Mucosa of descending colon (tissue), 3 donors: ENCODE measurements at regions not wholly inside any gene's neighbourhood (a gene's known extent, or its start where the extent isn't known, plus 50 kb on each side); places are given as distances from the start of the nearest gene placed in this dataset.

Experiments
- ATAC-seq: fragments of 200-7000 bp; cut with Tn5 transposase; one replicate; pipeline ENCODE4 v1.9.1; 2020; ENCODE audit warnings: mild to moderate bottlenecking, moderate library complexity
- DNase-seq, 3 donors: peaks; one replicate each; pipeline ENCODE4 v3.0.0-alpha.2; 2020
- H3K36me3 ChIP-seq: fragments of 200-600 bp; one replicate; pipeline ENCODE4 v1.8.0; 2021; ENCODE audit warnings: low read depth, mild to moderate bottlenecking
- H3K4me1 ChIP-seq: fragments of 200-600 bp; one replicate; pipeline ENCODE4 v1.8.0; 2021; ENCODE audit warnings: low read depth, mild to moderate bottlenecking
- H3K4me3 ChIP-seq: fragments of 200-600 bp; one replicate; pipeline ENCODE4 v1.8.0; 2021; ENCODE audit warnings: mild to moderate bottlenecking
- H3K9me3 ChIP-seq: fragments of 200-600 bp; one replicate; pipeline ENCODE4 v1.8.0; 2021; ENCODE audit warnings: mild to moderate bottlenecking
- intact Hi-C, 2 donors: fragments of 100-400 bp; cut with DNase I in 1 of 2; cut with micrococcal nuclease in 1 of 2; formaldehyde crosslinking; loops; one replicate each; pipeline versions ENCODE4 v1.11.0 to v1.11.1; 2022; cut with DNase I, micrococcal nuclease
- TF ChIP-seq, protein P1 (sequence below): fragments of 200-600 bp; IDR thresholded peaks from one replicate; pipeline ENCODE4 v1.8.0; 2022; ENCODE audit warnings: antibody characterized with exemption, mild to moderate bottlenecking
- donor health status: DM: no; HTN: no; CAD: no; lungs with moderate emphysema.
- donor health status: DM: no; HTN: no; CAD: no.
- donor health status: DM: no; HTN: yes; CAD: no.

DNA sequence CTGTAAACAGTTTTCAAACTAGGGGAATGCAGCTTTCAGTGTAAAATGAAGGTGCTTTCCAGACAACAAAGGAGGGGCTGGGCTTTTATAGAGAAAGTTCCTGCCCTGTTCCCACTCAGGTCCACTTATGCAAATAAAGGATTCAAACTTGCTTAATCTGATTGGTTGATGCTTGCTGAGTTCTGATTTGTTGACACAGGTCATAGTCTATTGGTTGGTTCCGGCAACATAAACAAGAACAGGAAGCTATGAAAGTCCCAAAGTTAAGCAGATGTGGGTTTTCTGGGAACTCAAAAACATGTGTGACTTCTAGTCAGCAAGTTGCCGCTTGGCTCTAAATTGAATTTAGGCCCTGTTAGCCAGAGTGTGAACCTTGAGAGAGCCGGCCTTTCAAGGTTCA lies 194.2 kb upstream of the SVIL start:
- Histone ChIP-seq H3K4me1 (no peaks in the 10 kb centered on the region), H3K9me3 (no peaks in the 10 kb centered on the region), H3K36me3 (no peaks in the 10 kb centered on the region), H3K4me3 (no peak overlapping the region)
- TF ChIP-seq, protein P1, sequence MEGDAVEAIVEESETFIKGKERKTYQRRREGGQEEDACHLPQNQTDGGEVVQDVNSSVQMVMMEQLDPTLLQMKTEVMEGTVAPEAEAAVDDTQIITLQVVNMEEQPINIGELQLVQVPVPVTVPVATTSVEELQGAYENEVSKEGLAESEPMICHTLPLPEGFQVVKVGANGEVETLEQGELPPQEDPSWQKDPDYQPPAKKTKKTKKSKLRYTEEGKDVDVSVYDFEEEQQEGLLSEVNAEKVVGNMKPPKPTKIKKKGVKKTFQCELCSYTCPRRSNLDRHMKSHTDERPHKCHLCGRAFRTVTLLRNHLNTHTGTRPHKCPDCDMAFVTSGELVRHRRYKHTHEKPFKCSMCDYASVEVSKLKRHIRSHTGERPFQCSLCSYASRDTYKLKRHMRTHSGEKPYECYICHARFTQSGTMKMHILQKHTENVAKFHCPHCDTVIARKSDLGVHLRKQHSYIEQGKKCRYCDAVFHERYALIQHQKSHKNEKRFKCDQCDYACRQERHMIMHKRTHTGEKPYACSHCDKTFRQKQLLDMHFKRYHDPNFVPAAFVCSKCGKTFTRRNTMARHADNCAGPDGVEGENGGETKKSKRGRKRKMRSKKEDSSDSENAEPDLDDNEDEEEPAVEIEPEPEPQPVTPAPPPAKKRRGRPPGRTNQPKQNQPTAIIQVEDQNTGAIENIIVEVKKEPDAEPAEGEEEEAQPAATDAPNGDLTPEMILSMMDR, result no peak
- DNase-seq (no peak), ATAC-seq (no peak)
- intact Hi-C loops, result no loop called here

DNA sequence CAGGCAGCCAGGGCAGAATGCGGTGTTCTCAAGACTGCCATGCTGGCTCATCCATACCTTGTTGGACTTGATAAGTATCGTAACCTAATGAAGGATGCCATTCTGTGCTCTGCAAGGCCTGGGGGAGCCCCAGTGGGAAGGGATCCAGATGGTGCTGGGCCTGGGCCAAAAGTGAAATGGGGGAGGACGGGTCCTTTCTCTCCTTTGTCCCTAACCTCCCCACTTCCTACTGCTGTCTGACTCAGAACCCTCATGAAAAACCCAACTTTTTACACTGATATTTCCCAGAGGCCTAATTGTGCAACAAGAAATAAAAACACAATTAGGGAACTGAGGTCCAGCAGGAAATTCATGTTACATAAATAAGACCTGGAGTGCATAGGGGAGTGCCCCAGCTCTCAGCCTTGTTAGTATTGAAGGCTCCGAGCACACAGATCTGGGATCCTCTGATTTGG lies 193.7 kb upstream of the SVIL start:
- intact Hi-C loops, result no loop called here
- no peaks in the 10 kb centered on the region for H3K36me3 ChIP-seq
- H3K4me3 ChIP-seq, result no peak overlapping the region
- H3K9me3 ChIP-seq, result no peaks in the 10 kb centered on the region
- TF ChIP-seq, protein P1, result no peak
- no peak for ATAC-seq
- DNase-seq, result no peak
- no peaks in the 10 kb centered on the region for H3K4me1 ChIP-seq

DNA sequence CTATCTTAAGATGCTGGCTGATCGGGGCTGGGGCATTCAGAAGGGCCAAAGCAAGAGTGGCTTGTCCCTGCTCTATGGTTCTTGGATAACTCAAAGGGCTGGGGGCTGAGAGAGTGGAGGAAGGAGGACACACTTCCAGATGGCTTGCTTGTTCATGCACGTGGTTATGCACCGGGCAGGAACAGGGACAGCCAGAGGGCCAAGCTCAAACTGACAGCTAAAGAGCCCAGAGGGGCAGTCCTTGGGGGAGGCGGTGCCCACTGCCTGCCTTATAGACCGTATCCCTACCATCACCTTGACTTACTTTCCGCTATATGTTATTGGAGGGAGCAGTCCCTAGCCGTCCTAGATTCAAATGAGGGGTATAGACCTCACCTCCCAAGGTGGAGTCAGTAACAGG lies 192.7 kb upstream of the SVIL start:
- H3K4me3 ChIP-seq, result no peak overlapping the region
- ATAC-seq, result no peak
- no peaks in the 10 kb centered on the region for H3K36me3 ChIP-seq
- DNase-seq, result no peak
- TF ChIP-seq, protein P1, result no peak
- H3K9me3 ChIP-seq, result no peaks in the 10 kb centered on the region
- intact Hi-C loops, result no loop called here
- no peaks in the 10 kb centered on the region for H3K4me1 ChIP-seq

DNA sequence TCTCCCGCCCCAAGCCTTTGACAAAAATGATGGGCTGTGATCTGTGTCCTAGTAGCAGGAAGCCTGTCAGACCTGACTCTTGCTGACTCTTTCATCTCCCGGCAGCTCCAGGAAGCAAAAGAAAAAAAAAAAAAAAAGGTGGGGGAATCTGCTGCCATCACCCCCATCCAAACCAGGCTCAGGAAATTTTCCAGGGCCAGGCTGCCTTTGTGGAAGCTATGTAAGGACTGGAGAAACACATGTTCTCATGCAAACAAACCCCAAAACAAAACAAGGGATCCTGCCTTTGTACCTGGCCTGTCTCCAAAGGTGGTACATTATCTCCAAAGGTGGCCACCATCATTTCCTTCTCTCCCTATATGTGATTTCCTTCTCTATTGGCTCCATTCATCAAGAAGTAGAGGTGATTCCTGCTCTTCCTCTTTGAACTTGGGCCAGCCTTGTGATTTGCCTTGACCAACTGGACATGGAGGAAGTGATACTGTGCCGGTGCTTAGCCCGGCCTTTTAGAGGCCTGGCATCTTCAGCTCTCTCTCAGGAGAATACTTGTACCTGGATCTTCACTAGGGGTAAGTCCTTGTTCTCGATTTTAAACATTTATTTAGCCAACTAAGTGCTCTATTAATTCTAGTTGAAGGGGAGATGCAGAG lies 192.2 kb upstream of the SVIL start:
- Histone ChIP-seq H3K9me3 (no peaks in the 10 kb centered on the region), H3K36me3 (no peaks in the 10 kb centered on the region), H3K4me1 (no peaks in the 10 kb centered on the region), H3K4me3 (no peak overlapping the region)
- TF ChIP-seq, protein P1, result no peak
- no peak for ATAC-seq
- no peak for DNase-seq
- intact Hi-C loops, result no loop called here

DNA sequence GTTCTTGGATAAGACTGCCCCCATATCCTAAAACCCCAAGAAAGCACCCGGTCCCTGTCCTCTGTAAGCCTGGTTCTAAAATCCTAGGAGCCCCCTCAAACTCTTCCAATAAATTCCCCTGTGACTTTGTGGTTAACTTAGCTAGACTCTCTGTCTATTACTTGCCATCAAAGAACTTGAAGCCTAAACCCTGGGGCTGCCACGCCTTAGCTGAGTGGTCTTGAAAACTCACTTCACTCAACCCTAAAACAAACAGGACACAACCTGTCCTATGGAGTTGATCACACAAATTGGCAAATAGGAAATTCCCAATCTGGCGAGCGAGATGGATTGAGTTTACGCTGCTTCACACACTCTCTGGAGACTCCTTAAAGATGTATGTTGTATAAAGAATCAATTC lies 191.4 kb upstream of the SVIL start:
- no peaks in the 10 kb centered on the region for H3K9me3 ChIP-seq
- intact Hi-C loops, result no loop called here
- H3K36me3 ChIP-seq, result no peaks in the 10 kb centered on the region
- ATAC-seq, result no peak
- DNase-seq, result no peak
- no peak overlapping the region for H3K4me3 ChIP-seq
- no peaks in the 10 kb centered on the region for H3K4me1 ChIP-seq
- TF ChIP-seq, protein P1, result no peak
